A549 (cell line): ENCODE measurements at regions not wholly inside any gene's neighbourhood (a gene's known extent, or its start where the extent isn't known, plus 50 kb on each side); places are given as distances from the start of the nearest gene placed in this dataset.
"Not testable (repeated sequence)": the region's sequence is repeated elsewhere in the genome, so short reads cannot be mapped to it uniquely, and the experiment has no call there.

Source experiments
- ATAC-seq, 2 experiments: fragments of 200-7000 bp in 1 of 2; fragments of >200 bp in 1 of 2; cut with Nextera tagmentation in 1 of 2; cut with Tn5 transposase in 1 of 2; 3 replicates each; pipeline versions ENCODE4 v1.8.0 to v1.9.1; 2018 to 2020; ENCODE audit warnings: mild to moderate bottlenecking in 1 of 2, moderate library complexity in 1 of 2
- CTCF ChIA-PET: fragments of 300-600 bp; sonication (Branson Sonifier 250); formaldehyde crosslinking; extraction: SDS; loops from one replicate; lab custom pipeline; 2021; ENCODE audit warnings: antibody characterized with exemption, inconsistent platforms; lab: Yijun Ruan, JAX
- POLR2A ChIA-PET: fragments of 350-600 bp; formaldehyde crosslinking; extraction: SDS; loops from one replicate; lab custom pipeline; 2021; ENCODE audit warnings: antibody characterized with exemption, inconsistent platforms; lab: Yijun Ruan, JAX
- DNase-seq, 2 experiments: peaks; one replicate each; pipeline versions ENCODE4 v3.0.0 to v3.0.0-alpha.2; 2011 to 2016; ENCODE audit warnings: low read depth in 1 of 2, low spot score in 1 of 2
- FAIRE-seq: peaks from 2 replicates; lab custom pipeline; 2011; peaks lifted over from hg19 to GRCh38; lab: Jason Lieb, UNC
- H3K27ac ChIP-seq, 2 experiments: fragments of >200 bp; sonication (Bioruptor Twin); formaldehyde crosslinking; 3 replicates each; pipeline ENCODE4 v1.5.1; 2016 to 2017
- H3K4me1 ChIP-seq: fragments of >200 bp; sonication (Bioruptor Twin); formaldehyde crosslinking; 3 replicates; pipeline ENCODE4 v1.6.1; 2016
- H3K4me2 ChIP-seq: fragments of >200 bp; sonication (Bioruptor Twin); formaldehyde crosslinking; 3 replicates; pipeline ENCODE4 v1.6.1; 2016
- H3K4me3 ChIP-seq: fragments of >200 bp; sonication (Bioruptor Twin); formaldehyde crosslinking; 3 replicates; pipeline ENCODE4 v1.5.1; 2016
- H3K9me3 ChIP-seq: fragments of >200 bp; sonication (Bioruptor Twin); formaldehyde crosslinking; 3 replicates; pipeline ENCODE4 v1.6.1; 2016
- ATOH8 ChIP-seq: fragments of 250-450 bp; sonication (Bioruptor Pico); IDR thresholded peaks from 2 replicates; pipeline ENCODE4 v1.5.0; 2020; ENCODE audit warnings: low read depth, mild to moderate bottlenecking, moderate library complexity
- BCL3 ChIP-seq: fragments of >200 bp; sonication (Bioruptor Twin); formaldehyde crosslinking; IDR thresholded peaks from 3 replicates; pipeline ENCODE4 v1.6.1; 2016
- CEBPB ChIP-seq, 2 experiments: fragments of >200 bp in 1 of 2; sonication (Bioruptor Twin) in 1 of 2; formaldehyde crosslinking in 1 of 2; IDR thresholded peaks; 2 replicates each; pipeline ENCODE4 v1.6.1; 2012 to 2016
- CHD4 ChIP-seq: fragments of 200-600 bp; sonication (generic); IDR thresholded peaks from 2 replicates; pipeline ENCODE4 v1.6.1; 2016; ENCODE audit warnings: antibody characterized with exemption, mild to moderate bottlenecking, borderline replicate concordance
- ELK1 ChIP-seq: fragments of 150-350 bp; IDR thresholded peaks from 2 replicates; pipeline ENCODE4 v1.6.1; 2014; ENCODE audit warnings: low read depth, mild to moderate bottlenecking, low read length
- FOSL2 ChIP-seq, 2 experiments: fragments of 450-650 bp in 1 of 2; fragments of >200 bp in 1 of 2; sonication (Bioruptor Twin) in 1 of 2; formaldehyde crosslinking; IDR thresholded peaks; 2 replicates each; pipeline versions ENCODE4 v1.5.0 to v1.6.1; 2016 to 2020; ENCODE audit warnings: mild to moderate bottlenecking in 1 of 2, moderate library complexity in 1 of 2
- HES2 ChIP-seq: fragments of >200 bp; sonication (Bioruptor Twin); formaldehyde crosslinking; IDR thresholded peaks from 2 replicates; pipeline ENCODE4 v1.6.1; 2016
- JUN ChIP-seq, 2 experiments: fragments of >200 bp; sonication (Bioruptor Twin); formaldehyde crosslinking; IDR thresholded peaks; 2 replicates in 1 of 2; 3 replicates in 1 of 2; pipeline ENCODE4 v1.6.1; 2016 to 2017
- JUNB ChIP-seq: fragments of >200 bp; sonication (Bioruptor Twin); formaldehyde crosslinking; IDR thresholded peaks from 2 replicates; pipeline ENCODE4 v1.6.1; 2016
- KDM1A ChIP-seq: fragments of 200-600 bp; sonication (generic); IDR thresholded peaks from 2 replicates; pipeline ENCODE4 v1.6.1; 2016; ENCODE audit warnings: low read depth, mild to moderate bottlenecking
- MYC ChIP-seq: IDR thresholded peaks from 2 replicates; pipeline ENCODE4 v1.6.1; 2012; ENCODE audit warnings: mild to moderate bottlenecking, inconsistent platforms, low read length, improper control_type of control experiment, borderline replicate concordance
- NPAS2 ChIP-seq: fragments of 250-450 bp; sonication (Bioruptor Pico); IDR thresholded peaks from 2 replicates; pipeline ENCODE4 v1.8.0; 2022; ENCODE audit warnings: mild to moderate bottlenecking, moderate library complexity, borderline replicate concordance
- NR3C1 ChIP-seq: fragments of >200 bp; sonication (Bioruptor Twin); formaldehyde crosslinking; IDR thresholded peaks from 3 replicates; pipeline ENCODE4 v1.6.1; 2017
- PBX3 ChIP-seq: IDR thresholded peaks from 2 replicates; pipeline ENCODE4 v1.6.1; 2012
- PHF8 ChIP-seq: fragments of 200-600 bp; sonication (generic); IDR thresholded peaks from 2 replicates; pipeline ENCODE4 v1.6.1; 2016; ENCODE audit warnings: low read depth, mild to moderate bottlenecking, antibody characterized with exemption, moderate library complexity, borderline replicate concordance
- RAD21 ChIP-seq, 2 experiments: fragments of >200 bp in 1 of 2; sonication (Bioruptor Twin) in 1 of 2; formaldehyde crosslinking in 1 of 2; IDR thresholded peaks in 1 of 2; conservative IDR thresholded peaks in 1 of 2; 2 replicates in 1 of 2; 3 replicates in 1 of 2; pipeline ENCODE4 v1.6.1; 2012 to 2018; ENCODE audit warnings: inconsistent platforms in 1 of 2
- RNF2 ChIP-seq: fragments of 200-600 bp; sonication (generic); IDR thresholded peaks from 2 replicates; pipeline ENCODE4 v1.6.1; 2016; ENCODE audit warnings: low read depth, mild to moderate bottlenecking, antibody characterized with exemption, moderate library complexity, borderline replicate concordance
- TFCP2L1 ChIP-seq: fragments of 250-450 bp; sonication (Bioruptor Pico); IDR thresholded peaks from 2 replicates; pipeline ENCODE4 v1.5.0; 2021; ENCODE audit warnings: mild to moderate bottlenecking
- TP53 ChIP-seq: fragments of 250-450 bp; sonication (Bioruptor Pico); IDR thresholded peaks from 2 replicates; pipeline ENCODE4 v1.5.0; 2021; ENCODE audit warnings: mild to moderate bottlenecking, moderate library complexity
- USF2 ChIP-seq: fragments of 450-650 bp; IDR thresholded peaks from 2 replicates; pipeline ENCODE4 v1.6.1; 2014; ENCODE audit warnings: antibody characterized with exemption
- ZC3H11A ChIP-seq: fragments of 450-650 bp; IDR thresholded peaks from 2 replicates; pipeline ENCODE4 v1.6.1; 2014; ENCODE audit warnings: antibody characterized with exemption, mild to moderate bottlenecking
- ZNF302 ChIP-seq: fragments of 250-450 bp; sonication (Bioruptor Pico); IDR thresholded peaks from 2 replicates; pipeline ENCODE4 v1.9.0; 2021; ENCODE audit warnings: inconsistent platforms, mild to moderate bottlenecking, moderate library complexity
- ZSCAN20 ChIP-seq: fragments of 250-450 bp; sonication (Bioruptor Pico); IDR thresholded peaks from 2 replicates; pipeline ENCODE4 v1.8.0; 2022; ENCODE audit warnings: mild to moderate bottlenecking, moderate library complexity
- WGBS: methylation state at CpG from one replicate; pipeline ENCODE4 v1.1.6; 2017; ENCODE audit errors: missing lambda C conversion rate; 5-methylcytosine and 5-hydroxymethylcytosine counted together
- TF ChIP-seq, protein P1 (sequence below): IDR thresholded peaks from 2 replicates; pipeline ENCODE4 v1.6.1; 2012; ENCODE audit warnings: low read depth, borderline replicate concordance

DNA sequence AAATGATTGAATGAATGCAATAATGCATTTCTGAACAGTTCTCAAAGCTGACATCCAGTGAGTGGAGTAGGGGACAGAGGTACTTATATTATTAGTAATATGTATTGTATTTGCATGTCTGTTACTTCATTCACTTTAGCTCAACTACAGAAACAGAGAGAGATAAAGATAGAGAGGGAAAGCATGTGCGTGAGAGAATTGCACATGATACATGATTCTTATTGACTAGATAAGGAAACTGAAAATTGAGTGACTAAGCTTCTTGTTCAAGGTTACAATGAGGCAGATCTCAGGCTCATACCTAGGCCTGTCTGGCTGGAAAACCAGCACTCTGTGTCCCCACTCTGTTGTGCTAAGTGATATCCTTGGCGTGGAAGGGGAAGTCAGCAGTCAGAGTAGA, 337.7 kb upstream of the KLF4 start:
- 83% methylated on average over 2 of the region's 2 CpGs for WGBS
- ChIA-PET CTCF (interaction anchor here (0.6 to 1.3 kb wide), 4 partner anchors 9 to 394 kb away, joined by 3 to 4 read pairs (median 3); no protein-coding TSS in a partner anchor), POLR2A (no interaction called here)
- no peak for DNase-seq
- FAIRE-seq = no peak
- Histone ChIP-seq H3K9me3 (0 out of 3 replicates have a peak, but pooled peaks cover 5% of the 10 kb centered on the region), H3K4me1 (no peaks in the 10 kb centered on the region), H3K4me3 (no peak overlapping the region), H3K27ac (no peak overlapping the region), H3K4me2 (no peak overlapping the region)
- no peak for ATAC-seq
- TF ChIP-seq RNF2 (no peak), FOSL2 (IDR thresholded peaks at IDR 0.05) (no peak), FOSL2 (CRISPR knock-in tag; IDR thresholded peaks at IDR 0.05) (no peak), RAD21 (conservative IDR thresholded peaks at IDR 0.05 in 1 of 2, IDR thresholded peaks at IDR 0.05 in 1 of 2) (no peak), ZC3H11A (no peak), ZSCAN20 (no peak), PHF8 (no peak), BCL3 (no peak), ZNF302 (CRISPR knock-in tag) (no peak), JUN (IDR thresholded peaks at IDR 0.05) (no peak), ELK1 (no peak), CHD4 (no peak), CEBPB (IDR thresholded peaks at IDR 0.05) (no peak), USF2 (no peak)
- TF ChIP-seq, protein P1, sequence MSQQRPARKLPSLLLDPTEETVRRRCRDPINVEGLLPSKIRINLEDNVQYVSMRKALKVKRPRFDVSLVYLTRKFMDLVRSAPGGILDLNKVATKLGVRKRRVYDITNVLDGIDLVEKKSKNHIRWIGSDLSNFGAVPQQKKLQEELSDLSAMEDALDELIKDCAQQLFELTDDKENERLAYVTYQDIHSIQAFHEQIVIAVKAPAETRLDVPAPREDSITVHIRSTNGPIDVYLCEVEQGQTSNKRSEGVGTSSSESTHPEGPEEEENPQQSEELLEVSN = no peak

GRCh38 chr9:107826688-107826983, 337.1 kb upstream of the KLF4 start:
- CTCF ChIA-PET = interaction anchor here (0.6 to 1.3 kb wide), 5 partner anchors 10 to 395 kb away, joined by 3 to 4 read pairs (median 3); no protein-coding TSS in a partner anchor

GRCh38 chr9:107824556-107824955, 335.0 kb upstream of the KLF4 start:
- 63% methylated on average over 2 of the region's 2 CpGs for WGBS
- FAIRE-seq = no peak
- CTCF ChIA-PET = no interaction called here
- TF ChIP-seq CEBPB (IDR thresholded peaks at IDR 0.05) (no peak), TFCP2L1 (CRISPR knock-in tag) (no peak), JUNB (no peak), ZSCAN20 (no peak), ATOH8 (CRISPR knock-in tag) (no peak), JUN (IDR thresholded peaks at IDR 0.05) (no peak), ZNF302 (CRISPR knock-in tag) (no peak), TP53 (CRISPR knock-in tag) (no peak), PBX3 (no peak), HES2 (no peak), NR3C1 (no peak), KDM1A (no peak), NPAS2 (no peak), PHF8 (no peak), MYC (no peak)

More at GRCh38 chr9:107826688-107826983, 337.1 kb upstream of the KLF4 start:
- H3K4me1 ChIP-seq, DNase-seq, FAIRE-seq, H3K4me3 ChIP-seq, ATAC-seq, POLR2A ChIA-PET, H3K27ac ChIP-seq, H3K4me2 ChIP-seq, H3K9me3 ChIP-seq: not testable (repeated sequence)
- 97% methylated on average over 7 of the region's 7 CpGs for WGBS

More at GRCh38 chr9:107824556-107824955, 335.0 kb upstream of the KLF4 start:
- Histone ChIP-seq H3K9me3 (0 out of 3 replicates have a peak, but pooled peaks cover 1% of the 10 kb centered on the region), H3K27ac (no peak overlapping the region), H3K4me2 (no peak overlapping the region), H3K4me3 (no peak overlapping the region), H3K4me1 (no peaks in the 10 kb centered on the region)
- DNase-seq (no peak), ATAC-seq (no peak)
- POLR2A ChIA-PET = no interaction called here
